Right forelimb (tissue), 1 donor: ENCODE measurements at regions not wholly inside any gene's neighbourhood (a gene's known extent, or its start where the extent isn't known, plus 50 kb on each side); places are given as distances from the start of the nearest gene placed in this dataset.
A peak's percentile ranks its signal among the peaks of the same experiment; 100 is the strongest.

Experiments used
- DNase-seq: peaks from one replicate; pipeline ENCODE4 v3.0.0-alpha.2; 2018

GRCh38 chr14:54094765-54095164 is 138.1 kb upstream of the BMP4 start:
- DNase-seq, result no peak

GRCh38 chr14:54098536-54098935 is 141.9 kb upstream of the BMP4 start:
- no peak for DNase-seq

GRCh38 chr14:54102051-54102456 is 145.4 kb upstream of the BMP4 start:
- no peak for DNase-seq

- no peak for DNase-seq
These were observed 145.9 kb upstream of the BMP4 start for GRCh38 chr14:54102530-54102929.

- DNase-seq, result no peak
These were observed 148.0 kb upstream of the BMP4 start for GRCh38 chr14:54104601-54105145.

GRCh38 chr14:54105406-54105805 is 148.8 kb upstream of the BMP4 start:
- DNase-seq, result no peak

- no peak for DNase-seq
These were observed 149.3 kb upstream of the BMP4 start for GRCh38 chr14:54105898-54106297.

- DNase-seq, result peak; percentile 50
These were observed 150.2 kb upstream of the BMP4 start for GRCh38 chr14:54106661-54107377.

GRCh38 chr14:54108481-54109471 is 152.2 kb upstream of the BMP4 start:
- no peak for DNase-seq

GRCh38 chr14:54109521-54110120 is 153.0 kb upstream of the BMP4 start:
- DNase-seq, result no peak

GRCh38 chr14:54114941-54115340 is 158.3 kb upstream of the BMP4 start:
- no peak for DNase-seq

- no peak for DNase-seq
These were observed 159.7 kb upstream of the BMP4 start for GRCh38 chr14:54116198-54116885.

GRCh38 chr14:54116972-54117371 is 160.3 kb upstream of the BMP4 start:
- no peak for DNase-seq

- DNase-seq, result no peak
These were observed 160.8 kb upstream of the BMP4 start for GRCh38 chr14:54117396-54117795.

GRCh38 chr14:54117924-54118323 is 161.3 kb upstream of the BMP4 start:
- no peak for DNase-seq

- no peak for DNase-seq
These were observed 163.6 kb upstream of the BMP4 start for GRCh38 chr14:54120260-54120659.

- no peak for DNase-seq
These were observed 164.9 kb upstream of the BMP4 start for GRCh38 chr14:54121466-54122027.

- DNase-seq, result no peak
These were observed 167.2 kb upstream of the BMP4 start for GRCh38 chr14:54123841-54124240.

- DNase-seq, result no peak
These were observed 168.5 kb upstream of the BMP4 start for GRCh38 chr14:54125109-54125508.

- DNase-seq, result no peak
These were observed 170.3 kb upstream of the BMP4 start for GRCh38 chr14:54126947-54127346.

GRCh38 chr14:54127526-54127925 is 170.9 kb upstream of the BMP4 start:
- no peak for DNase-seq
